ENCODE measurements at regions not wholly inside any gene's neighbourhood (a gene's known extent, or its start where the extent isn't known, plus 50 kb on each side); places are given as distances from the start of the nearest gene placed in this dataset.

DNA sequence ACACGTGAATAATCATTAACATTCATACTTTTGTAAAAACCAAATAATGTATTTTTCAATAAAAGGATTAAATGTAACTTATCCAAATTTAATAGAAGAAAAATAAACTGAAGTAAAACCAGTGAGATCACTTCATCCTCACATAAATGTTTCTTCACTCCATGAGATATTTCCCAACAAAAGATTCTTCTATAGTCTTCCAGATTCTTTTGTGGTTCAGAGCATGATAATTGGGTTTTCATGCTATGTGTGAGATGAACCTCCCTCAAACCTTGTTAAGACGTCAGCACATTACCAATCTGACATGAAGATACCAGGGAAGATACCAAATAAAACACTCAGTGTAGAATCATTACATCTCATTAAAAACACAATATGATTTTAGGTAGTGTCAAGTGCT lies 62.9 kb upstream of the OXGR1 start:
- TF ChIP-seq CEBPB (IDR thresholded peaks at IDR 0.05) (no peak), ZBTB7A (IDR thresholded peaks at IDR 0.05; ENCODE audit: low read depth) (no peak), NFIC (IDR thresholded peaks at IDR 0.05) (no peak), CREB1 (IDR thresholded peaks at IDR 0.05; ENCODE audit: low read depth) (no peak), REST (IDR thresholded peaks at IDR 0.05; ENCODE audit: low read depth) (no peak), TAF1 (IDR thresholded peaks at IDR 0.05; ENCODE audit: low read depth) (no peak), EP300 (IDR thresholded peaks at IDR 0.05; ENCODE audit: borderline replicate concordance) (no peak), YY1 (IDR thresholded peaks at IDR 0.05; ENCODE audit: low read depth) (no peak), EGR1 (IDR thresholded peaks at IDR 0.05) (no peak)

GRCh38 chr13:97058391-97058790 lies 64.1 kb upstream of the OXGR1 start:
- no peak for TF ChIP-seq MAX (IDR thresholded peaks at IDR 0.05)

GRCh38 chr13:97058926-97059325 lies 64.7 kb upstream of the OXGR1 start:
- TF ChIP-seq NFIC (IDR thresholded peaks at IDR 0.05) (no peak), CEBPB (IDR thresholded peaks at IDR 0.05) (no peak), YY1 (IDR thresholded peaks at IDR 0.05; ENCODE audit: low read depth) (no peak), TCF12 (IDR thresholded peaks at IDR 0.05; ENCODE audit: low read depth) (no peak), RAD21 (IDR thresholded peaks at IDR 0.05; ENCODE audit: low read depth) (no peak), ZBTB7A (IDR thresholded peaks at IDR 0.05; ENCODE audit: low read depth) (no peak), EGR1 (IDR thresholded peaks at IDR 0.05) (no peak), MAX (IDR thresholded peaks at IDR 0.05) (no peak)

DNA sequence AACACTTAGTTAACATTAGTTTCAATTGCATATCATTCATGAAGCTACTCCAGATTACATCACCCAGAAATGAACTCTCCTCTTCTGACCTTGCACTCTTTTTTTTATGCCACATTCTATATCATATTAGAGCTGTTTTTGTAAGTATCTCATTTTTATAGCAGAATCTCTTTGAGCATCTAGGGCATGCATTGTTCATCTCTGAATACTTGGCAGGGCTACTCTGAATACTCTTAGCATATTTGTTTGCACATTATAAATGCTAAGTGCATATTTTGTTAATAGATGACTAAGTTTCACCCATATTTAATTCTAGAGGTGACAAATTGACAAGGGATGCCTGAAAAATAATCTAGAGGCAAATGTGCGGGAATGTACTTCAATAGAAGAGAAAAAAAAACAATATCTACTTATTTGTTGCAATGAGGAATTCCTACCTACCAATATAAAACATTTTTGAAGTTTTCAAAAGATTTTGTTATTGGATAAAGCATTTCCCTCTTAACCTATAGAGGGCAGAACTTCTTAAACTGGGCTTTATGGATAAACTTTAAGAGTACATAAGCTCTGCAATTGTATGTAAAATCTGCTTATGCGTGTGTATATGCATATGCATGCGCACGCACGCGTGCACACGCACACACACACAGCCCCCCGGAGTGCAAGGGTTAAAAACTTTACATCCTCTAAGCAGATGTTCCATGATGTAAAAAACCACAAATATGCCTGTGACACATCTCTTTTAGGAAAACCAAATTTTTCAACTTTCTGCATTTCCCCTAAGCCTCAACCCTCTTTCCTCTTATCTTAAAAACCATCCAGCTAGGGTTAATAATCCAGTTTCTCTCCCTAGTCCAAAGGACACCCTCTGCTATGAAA lies 73.0 kb upstream of the OXGR1 start:
- TF ChIP-seq CREB1 (IDR thresholded peaks at IDR 0.05; ENCODE audit: low read depth) = no peak

DNA sequence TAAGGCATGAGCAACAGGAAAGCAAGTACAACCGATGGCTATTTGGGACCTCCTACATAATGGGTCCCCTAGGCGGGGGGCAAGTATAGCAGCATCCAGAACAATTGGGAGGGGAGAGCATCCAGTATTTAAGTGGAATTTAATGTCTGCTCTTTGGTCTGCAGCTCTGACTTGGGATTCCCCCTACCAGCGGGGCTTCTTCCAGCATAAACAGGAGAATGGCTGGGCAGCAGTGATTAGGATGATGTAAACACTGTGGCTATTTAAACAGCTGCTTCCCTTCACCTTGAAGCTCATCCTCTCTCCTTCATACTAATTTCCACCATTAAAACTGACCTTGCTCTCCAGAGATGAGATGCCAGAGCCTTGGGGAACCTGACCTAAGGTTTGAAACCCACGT lies 73.9 kb upstream of the OXGR1 start:
- TF ChIP-seq ZBTB7A (IDR thresholded peaks at IDR 0.05; ENCODE audit: low read depth) (no peak), CEBPB (IDR thresholded peaks at IDR 0.05) (no peak), RAD21 (IDR thresholded peaks at IDR 0.05; ENCODE audit: low read depth) (no peak), NFIC (IDR thresholded peaks at IDR 0.05) (no peak), MAX (IDR thresholded peaks at IDR 0.05) (no peak), REST (IDR thresholded peaks at IDR 0.05; ENCODE audit: low read depth) (no peak), TCF12 (IDR thresholded peaks at IDR 0.05; ENCODE audit: low read depth) (no peak), CREB1 (IDR thresholded peaks at IDR 0.05; ENCODE audit: low read depth) (no peak), TAF1 (IDR thresholded peaks at IDR 0.05; ENCODE audit: low read depth) (no peak), FOXM1 (IDR thresholded peaks at IDR 0.05; ENCODE audit: borderline replicate concordance, low read depth) (no peak), EP300 (IDR thresholded peaks at IDR 0.05; ENCODE audit: borderline replicate concordance) (no peak), YY1 (IDR thresholded peaks at IDR 0.05; ENCODE audit: low read depth) (no peak)

- no peak for TF ChIP-seq FOXM1 (IDR thresholded peaks at IDR 0.05; ENCODE audit: borderline replicate concordance, low read depth)
- TF ChIP-seq NFIC (IDR thresholded peaks at IDR 0.05) = no peak
- TF ChIP-seq CREB1 (IDR thresholded peaks at IDR 0.05; ENCODE audit: low read depth) = no peak
- no peak for TF ChIP-seq EP300 (IDR thresholded peaks at IDR 0.05; ENCODE audit: borderline replicate concordance)
- TF ChIP-seq EGR1 (IDR thresholded peaks at IDR 0.05) = no peak
- TF ChIP-seq USF1 (IDR thresholded peaks at IDR 0.05) = no peak
- TF ChIP-seq TCF12 (IDR thresholded peaks at IDR 0.05; ENCODE audit: low read depth) = no peak
- no peak for TF ChIP-seq REST (IDR thresholded peaks at IDR 0.05; ENCODE audit: low read depth)
- TF ChIP-seq CEBPB (IDR thresholded peaks at IDR 0.05) = no peak
Measured at GRCh38 chr13:97069050-97069815, 75.0 kb upstream of the OXGR1 start.

All from Ishikawa (cell line).